HUES6 (cell line): ENCODE measurements at regions not wholly inside any gene's neighbourhood (a gene's known extent, or its start where the extent isn't known, plus 50 kb on each side); places are given as distances from the start of the nearest gene placed in this dataset.

Experiments used
- H3K27ac ChIP-seq: 2 replicates; pipeline ENCODE4 v1.7.0; 2013; ENCODE audit warnings: low read depth, mild to moderate bottlenecking, low read length, inconsistent platforms
- H3K27me3 ChIP-seq: 2 replicates; pipeline ENCODE4 v1.6.1; 2013; ENCODE audit warnings: low read length; ENCODE audit not compliant: control insufficient read depth, insufficient read depth
- H3K36me3 ChIP-seq: 2 replicates; pipeline ENCODE4 v1.6.1; 2013; ENCODE audit warnings: low read length; ENCODE audit not compliant: control insufficient read depth, insufficient read depth
- H3K4me1 ChIP-seq: 2 replicates; pipeline ENCODE4 v1.6.1; 2013; ENCODE audit warnings: low read length; ENCODE audit not compliant: control insufficient read depth, insufficient read depth
- H3K4me3 ChIP-seq: 2 replicates; pipeline ENCODE4 v1.5.1; 2013; ENCODE audit warnings: low read depth, low read length
- H3K9ac ChIP-seq: one replicate; pipeline ENCODE4 v1.6.1; 2013; ENCODE audit warnings: mild to moderate bottlenecking, low read length
- H3K9me3 ChIP-seq: 2 replicates; pipeline ENCODE4 v1.6.1; 2013; ENCODE audit warnings: low read depth, low read length; ENCODE audit not compliant: control insufficient read depth, insufficient read depth

- Histone ChIP-seq H3K9me3 (no peaks in the 10 kb centered on the region), H3K36me3 (no peaks in the 10 kb centered on the region), H3K4me1 (peaks cover 4% of the 10 kb centered on the region; the same call in 1 of the 2 replicates), H3K27ac (no peak overlapping the region), H3K27me3 (no peaks in the 10 kb centered on the region), H3K4me3 (no peak overlapping the region), H3K9ac (no peak overlapping the region)
Measured at GRCh38 chr2:149744865-149745264, 157.3 kb upstream of the MMADHC start.

- Histone ChIP-seq H3K27me3 (no peaks in the 10 kb centered on the region), H3K4me1 (peaks cover 4% of the 10 kb centered on the region; the same call in 1 of the 2 replicates), H3K36me3 (no peaks in the 10 kb centered on the region), H3K4me3 (no peak overlapping the region), H3K27ac (no peak overlapping the region), H3K9me3 (no peaks in the 10 kb centered on the region), H3K9ac (no peak overlapping the region)
Measured at GRCh38 chr2:149743842-149744448, 156.4 kb upstream of the MMADHC start.

GRCh38 chr2:149741646-149742045 lies 154.1 kb upstream of the MMADHC start:
- H3K27ac ChIP-seq = no peak overlapping the region
- H3K9me3 ChIP-seq = peaks cover under 1% of the 10 kb centered on the region; the same call in 1 of the 2 replicates
- H3K27me3 ChIP-seq = no peaks in the 10 kb centered on the region
- no peaks in the 10 kb centered on the region for H3K36me3 ChIP-seq
- peaks cover 4% of the 10 kb centered on the region; the same call in 1 of the 2 replicates for H3K4me1 ChIP-seq
- H3K9ac ChIP-seq = no peak overlapping the region
- H3K4me3 ChIP-seq = no peak overlapping the region

GRCh38 chr2:149740490-149740889 lies 152.9 kb upstream of the MMADHC start:
- no peaks in the 10 kb centered on the region for H3K27me3 ChIP-seq
- no peak overlapping the region for H3K9ac ChIP-seq
- H3K27ac ChIP-seq = no peak overlapping the region
- no peaks in the 10 kb centered on the region for H3K36me3 ChIP-seq
- peaks cover 10% of the 10 kb centered on the region; the same call in 1 of the 2 replicates for H3K9me3 ChIP-seq
- H3K4me3 ChIP-seq = no peak overlapping the region
- peaks cover 4% of the 10 kb centered on the region; the same call in 1 of the 2 replicates for H3K4me1 ChIP-seq

GRCh38 chr2:149739883-149740265 lies 152.3 kb upstream of the MMADHC start:
- peaks cover 4% of the 10 kb centered on the region; the same call in 1 of the 2 replicates for H3K4me1 ChIP-seq
- no peak overlapping the region for H3K9ac ChIP-seq
- H3K9me3 ChIP-seq = peaks cover 11% of the 10 kb centered on the region; the same call in 1 of the 2 replicates
- H3K36me3 ChIP-seq = no peaks in the 10 kb centered on the region
- H3K27me3 ChIP-seq = no peaks in the 10 kb centered on the region
- H3K4me3 ChIP-seq = no peak overlapping the region
- H3K27ac ChIP-seq = no peak overlapping the region

GRCh38 chr2:149739171-149739882 lies 151.8 kb upstream of the MMADHC start:
- H3K27me3 ChIP-seq = no peaks in the 10 kb centered on the region
- no peaks in the 10 kb centered on the region for H3K36me3 ChIP-seq
- no peak overlapping the region for H3K27ac ChIP-seq
- H3K9me3 ChIP-seq = peaks cover 11% of the 10 kb centered on the region; the same call in 1 of the 2 replicates
- H3K4me1 ChIP-seq = peaks cover 5% of the 10 kb centered on the region
- no peak overlapping the region for H3K9ac ChIP-seq
- no peak overlapping the region for H3K4me3 ChIP-seq

GRCh38 chr2:149738767-149739166 lies 151.2 kb upstream of the MMADHC start:
- H3K9ac ChIP-seq = no peak overlapping the region
- H3K4me3 ChIP-seq = no peak overlapping the region
- no peak overlapping the region for H3K27ac ChIP-seq
- no peaks in the 10 kb centered on the region for H3K27me3 ChIP-seq
- no peaks in the 10 kb centered on the region for H3K36me3 ChIP-seq
- H3K9me3 ChIP-seq = peaks cover 11% of the 10 kb centered on the region; the same call in 1 of the 2 replicates
- peaks cover 8% of the 10 kb centered on the region for H3K4me1 ChIP-seq

GRCh38 chr2:149737896-149738295 lies 150.3 kb upstream of the MMADHC start:
- Histone ChIP-seq H3K27ac (no peak overlapping the region), H3K4me1 (peaks cover 6% of the 10 kb centered on the region), H3K27me3 (no peaks in the 10 kb centered on the region), H3K4me3 (no peak overlapping the region), H3K36me3 (no peaks in the 10 kb centered on the region), H3K9ac (no peak overlapping the region), H3K9me3 (peaks cover 11% of the 10 kb centered on the region; the same call in 1 of the 2 replicates)

- Histone ChIP-seq H3K4me1 (peaks cover 11% of the 10 kb centered on the region), H3K4me3 (no peak overlapping the region), H3K27ac (no peak overlapping the region), H3K36me3 (no peaks in the 10 kb centered on the region), H3K9me3 (peaks cover 11% of the 10 kb centered on the region; the same call in 1 of the 2 replicates), H3K9ac (no peak overlapping the region), H3K27me3 (no peaks in the 10 kb centered on the region)
Measured at GRCh38 chr2:149735237-149735958, 147.8 kb upstream of the MMADHC start.

- H3K36me3 ChIP-seq = no peaks in the 10 kb centered on the region
- peaks cover 11% of the 10 kb centered on the region; the same call in 1 of the 2 replicates for H3K9me3 ChIP-seq
- H3K27me3 ChIP-seq = no peaks in the 10 kb centered on the region
- H3K9ac ChIP-seq = no peak overlapping the region
- H3K27ac ChIP-seq = no peak overlapping the region
- H3K4me3 ChIP-seq = no peak overlapping the region
- H3K4me1 ChIP-seq = peaks cover 11% of the 10 kb centered on the region
Measured at GRCh38 chr2:149733936-149734685, 146.5 kb upstream of the MMADHC start.
